ENCODE measurements at regions not wholly inside any gene's neighbourhood (a gene's known extent, or its start where the extent isn't known, plus 50 kb on each side); places are given as distances from the start of the nearest gene placed in this dataset.

- TF ChIP-seq REST (IDR thresholded peaks at IDR 0.05; ENCODE audit: insufficient read depth in 1 of 2, low read depth in 2 of 2, low read length in 1 of 2) (no peak), CTCF (IDR thresholded peaks at IDR 0.05) (no peak), TCF7L2 (IDR thresholded peaks at IDR 0.05; ENCODE audit: low read depth, low read length) (no peak)
Observed at GRCh38 chr9:14530841-14531240, 162.4 kb downstream of the ZDHHC21 start.
